ENCODE measurements at regions not wholly inside any gene's neighbourhood (a gene's known extent, or its start where the extent isn't known, plus 50 kb on each side); places are given as distances from the start of the nearest gene placed in this dataset.

DNA sequence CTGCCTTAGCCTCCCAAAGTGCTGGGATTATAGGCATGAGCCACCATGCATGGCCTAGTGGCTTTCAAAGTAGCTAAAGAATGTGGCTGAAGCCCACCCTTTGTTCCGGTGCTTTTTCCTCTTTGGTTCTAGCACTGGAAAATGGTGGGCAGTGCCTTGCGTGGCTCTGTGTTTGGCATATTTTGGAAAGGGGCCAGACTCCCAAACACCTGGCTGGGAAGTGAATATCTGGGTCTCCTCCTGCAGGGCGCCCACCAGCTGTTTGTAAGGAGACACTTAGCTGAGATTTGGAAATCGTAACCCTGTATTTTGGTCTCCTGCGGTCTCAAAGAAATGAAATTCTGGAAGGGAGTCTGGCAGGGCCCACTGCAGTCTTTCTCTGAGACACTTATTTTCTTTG lies 336.4 kb downstream of the IL20RB start:
- H2AFZ ChIP-seq (replicated peaks; ENCODE audit: low read length, poor library complexity): no peak overlapping the region
- no peak overlapping the region for H3K4me2 ChIP-seq (ENCODE audit: low read depth, low read length)
- no peak overlapping the region for H3K14ac ChIP-seq (replicated peaks; ENCODE audit: low read depth, low read length)
- H3K27ac ChIP-seq (ENCODE audit: insufficient read depth, low read length): no peak overlapping the region
- POLR2A ChIA-PET (ENCODE audit: unreplicated experiment): no interaction called here
- H3K23ac ChIP-seq (ENCODE audit: low read depth, low read length): no peak overlapping the region
- H3K56ac ChIP-seq (ENCODE audit: extremely low read depth, insufficient read depth, low read length): no peak overlapping the region
- no peaks in the 10 kb centered on the region for H3K9me1 ChIP-seq (ENCODE audit: insufficient read depth, low read length)
- no peak overlapping the region for H2BK5ac ChIP-seq (ENCODE audit: low read depth, low read length, poor library complexity, severe bottlenecking)
- no TSS peak for BruUV-seq (replicated peaks)
- no peak for ATAC-seq (ENCODE audit: low read depth)
- no peak overlapping the region for H3K9ac ChIP-seq (ENCODE audit: low read depth, low read length)
- no peak overlapping the region for H2BK120ac ChIP-seq (ENCODE audit: low read depth, low read length)
- no peak overlapping the region for H3K4me3 ChIP-seq (ENCODE audit: insufficient read depth, low read depth, low read length)
- no peak for DNase-seq
- intact Hi-C loops (cut with micrococcal nuclease): no loop called here
- no peak overlapping the region for H2AK9ac ChIP-seq (replicated peaks; ENCODE audit: low read depth, low read length, poor library complexity)
- H4K20me1 ChIP-seq (ENCODE audit: insufficient read depth, low read length): no peaks in the 10 kb centered on the region
- no peak overlapping the region for H3K18ac ChIP-seq (ENCODE audit: low read depth, low read length)
- H3K9me3 ChIP-seq (ENCODE audit: control insufficient read depth, insufficient read depth, low read length): peaks cover 5% of the 10 kb centered on the region; the same call in 1 of the 2 replicates
- WGBS, 2 experiments (ENCODE audit: extremely low coverage in 2 of 2, insufficient read length in 1 of 2): 49% methylated on average over 3 of the region's 5 CpGs; no CpG with 5 or more reads in 1 of the 2 experiments
- H4K8ac ChIP-seq (ENCODE audit: low read depth in 2 of 2, low read length in 2 of 2): no peak overlapping the region
- no peak overlapping the region for H3K4ac ChIP-seq (ENCODE audit: low read depth, low read length)
- in situ Hi-C loops (cut with MboI; ENCODE audit: low sequenced_read_pairs): no loop called here
- H3K36me3 ChIP-seq (ENCODE audit: control insufficient read depth, insufficient read depth, low read length): no peaks in the 10 kb centered on the region
- no peak overlapping the region for H2BK15ac ChIP-seq (ENCODE audit: low read depth, low read length)
- no peak for TF ChIP-seq RFX5 (IDR thresholded peaks at IDR 0.05; ENCODE audit: low read depth, low read length)
- no peak for TF ChIP-seq NFE2L2 (IDR thresholded peaks at IDR 0.05; ENCODE audit: low read depth, low read length)
- TF ChIP-seq MAFK (IDR thresholded peaks at IDR 0.05; ENCODE audit: low read depth, low read length): no peak
- TF ChIP-seq, protein P1, sequence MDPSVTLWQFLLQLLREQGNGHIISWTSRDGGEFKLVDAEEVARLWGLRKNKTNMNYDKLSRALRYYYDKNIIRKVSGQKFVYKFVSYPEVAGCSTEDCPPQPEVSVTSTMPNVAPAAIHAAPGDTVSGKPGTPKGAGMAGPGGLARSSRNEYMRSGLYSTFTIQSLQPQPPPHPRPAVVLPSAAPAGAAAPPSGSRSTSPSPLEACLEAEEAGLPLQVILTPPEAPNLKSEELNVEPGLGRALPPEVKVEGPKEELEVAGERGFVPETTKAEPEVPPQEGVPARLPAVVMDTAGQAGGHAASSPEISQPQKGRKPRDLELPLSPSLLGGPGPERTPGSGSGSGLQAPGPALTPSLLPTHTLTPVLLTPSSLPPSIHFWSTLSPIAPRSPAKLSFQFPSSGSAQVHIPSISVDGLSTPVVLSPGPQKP (IDR thresholded peaks at IDR 0.05; ENCODE audit: borderline replicate concordance, low read depth, low read length): no peak
- H3K27me3 ChIP-seq (ENCODE audit: control insufficient read depth, insufficient read depth, low read length): no peaks in the 10 kb centered on the region
- H4K5ac ChIP-seq (ENCODE audit: low read depth, low read length): no peak overlapping the region
- H2BK20ac ChIP-seq (ENCODE audit: low read depth, low read length): no peak overlapping the region
- no peak overlapping the region for H2AK5ac ChIP-seq (ENCODE audit: low read depth, low read length)
- H4K91ac ChIP-seq (ENCODE audit: insufficient read depth, low read depth, low read length): no peak overlapping the region
- dilution Hi-C loops (cut with HindIII; ENCODE audit: low sequenced_read_pairs, unreplicated experiment): no loop called here
- CTCF ChIA-PET: no interaction called here
- H3K4me1 ChIP-seq (ENCODE audit: control insufficient read depth, insufficient read depth, low read length): no peaks in the 10 kb centered on the region
- H3K79me1 ChIP-seq (ENCODE audit: low read depth in 1 of 2, low read length in 2 of 2): no peaks in the 10 kb centered on the region
